MM.1S (cell line): ENCODE measurements at regions not wholly inside any gene's neighbourhood (a gene's known extent, or its start where the extent isn't known, plus 50 kb on each side); places are given as distances from the start of the nearest gene placed in this dataset.

ENCODE experiments used
- DNase-seq: peaks from one replicate; pipeline ENCODE4 v3.0.0-alpha.2; 2015
- H2AFZ ChIP-seq: fragments of 300-600 bp; sonication (generic); 2 replicates; pipeline ENCODE4 v1.6.0; 2016; ENCODE audit warnings: antibody characterized with exemption, low read length
- H3F3A ChIP-seq: fragments of 300-600 bp; sonication (generic); 2 replicates; pipeline ENCODE4 v1.6.1; 2016; ENCODE audit warnings: mild to moderate bottlenecking, antibody characterized with exemption, low read length, moderate library complexity, mixed read lengths; ENCODE audit not compliant: insufficient read depth
- H3K27ac ChIP-seq: fragments of 300-600 bp; sonication (generic); 2 replicates; pipeline ENCODE4 v1.5.1; 2016; ENCODE audit warnings: mild to moderate bottlenecking, low read length
- H3K27me3 ChIP-seq: fragments of 300-600 bp; sonication (generic); replicated peaks from 2 replicates; pipeline ENCODE4 v1.6.0; 2016; ENCODE audit warnings: low read length; ENCODE audit not compliant: insufficient read depth
- H3K36me3 ChIP-seq: fragments of 300-600 bp; sonication (generic); replicated peaks from 2 replicates; pipeline ENCODE4 v1.6.1; 2016; ENCODE audit warnings: mild to moderate bottlenecking, low read length, mixed read lengths; ENCODE audit not compliant: insufficient read depth
- H3K4me1 ChIP-seq: fragments of 300-600 bp; sonication (generic); 2 replicates; pipeline ENCODE4 v1.6.1; 2016; ENCODE audit warnings: low read length, mixed read lengths
- H3K4me2 ChIP-seq: fragments of 300-600 bp; sonication (generic); 2 replicates; pipeline ENCODE4 v1.6.0; 2016; ENCODE audit warnings: low read depth, low read length
- H3K4me3 ChIP-seq: fragments of 300-600 bp; sonication (generic); 2 replicates; pipeline ENCODE4 v1.5.1; 2016; ENCODE audit warnings: low read length, mixed read lengths
- H3K79me2 ChIP-seq: fragments of 300-600 bp; sonication (generic); 2 replicates; pipeline ENCODE4 v1.6.1; 2016; ENCODE audit warnings: mixed run types, low read length, mixed read lengths
- H3K9ac ChIP-seq: fragments of 300-600 bp; sonication (generic); 2 replicates; pipeline ENCODE4 v1.6.1; 2016; ENCODE audit warnings: low read length, mixed read lengths
- H3K9me2 ChIP-seq: fragments of 300-600 bp; sonication (generic); replicated peaks from 2 replicates; pipeline ENCODE4 v1.6.1; 2016; ENCODE audit warnings: mild to moderate bottlenecking, low read length, mixed read lengths; ENCODE audit not compliant: insufficient read depth
- H3K9me3 ChIP-seq: fragments of 300-600 bp; sonication (generic); replicated peaks from 2 replicates; pipeline ENCODE4 v1.6.1; 2016; ENCODE audit warnings: mild to moderate bottlenecking, low read length, mixed read lengths; ENCODE audit not compliant: insufficient read depth
- H4K20me1 ChIP-seq: fragments of 300-600 bp; sonication (generic); 2 replicates; pipeline ENCODE4 v1.6.1; 2016; ENCODE audit warnings: mild to moderate bottlenecking, low read length, moderate library complexity, mixed read lengths; ENCODE audit not compliant: insufficient read depth
- EZH2 ChIP-seq: fragments of 300-600 bp; sonication (generic); optimal IDR thresholded peaks from 2 replicates; pipeline ENCODE3; 2017; ENCODE audit warnings: low read depth, mild to moderate bottlenecking, antibody characterized with exemption, low read length, mixed read lengths
- EZH2phosphoT487 ChIP-seq: fragments of 300-600 bp; sonication (generic); IDR thresholded peaks from 2 replicates; pipeline ENCODE4 v1.6.1; 2018; ENCODE audit warnings: antibody characterized with exemption, low read length
- TF ChIP-seq, protein P1 (sequence below): fragments of 300-600 bp; sonication (generic); IDR thresholded peaks from 2 replicates; pipeline ENCODE4 v1.5.1; 2016; ENCODE audit warnings: antibody characterized with exemption, low read length, mixed read lengths

DNA sequence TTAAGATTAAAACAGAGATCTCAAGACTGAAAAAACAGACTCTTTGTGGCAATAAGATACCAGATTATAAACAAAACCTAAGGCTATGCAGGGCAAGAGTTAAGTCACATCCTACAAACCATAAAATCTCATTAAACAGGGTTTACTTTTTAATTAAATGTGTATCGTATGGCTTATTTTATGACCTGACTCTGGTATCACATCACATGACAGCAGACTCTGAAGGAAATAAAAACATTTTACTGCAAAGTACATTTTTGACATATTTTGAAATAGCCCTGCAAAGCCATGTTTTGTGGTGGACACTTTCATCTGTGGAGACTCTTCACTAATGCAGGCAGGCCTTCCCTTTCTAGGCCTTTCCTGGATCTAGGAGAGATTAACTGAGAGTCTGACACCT is 327.6 kb upstream of the CLEC14A start:
- Histone ChIP-seq H3K4me3 (no peak overlapping the region), H3K9me2 (no peaks in the 10 kb centered on the region), H3K27me3 (no peaks in the 10 kb centered on the region), H4K20me1 (no peaks in the 10 kb centered on the region), H3F3A (no peaks in the 10 kb centered on the region), H3K4me1 (no peaks in the 10 kb centered on the region), H3K27ac (no peak overlapping the region), H3K9ac (no peak overlapping the region), H2AFZ (no peak overlapping the region), H3K79me2 (no peaks in the 10 kb centered on the region), H3K36me3 (no peaks in the 10 kb centered on the region), H3K9me3 (no peaks in the 10 kb centered on the region), H3K4me2 (no peak overlapping the region)
- DNase-seq, result no peak
- TF ChIP-seq, protein P1, sequence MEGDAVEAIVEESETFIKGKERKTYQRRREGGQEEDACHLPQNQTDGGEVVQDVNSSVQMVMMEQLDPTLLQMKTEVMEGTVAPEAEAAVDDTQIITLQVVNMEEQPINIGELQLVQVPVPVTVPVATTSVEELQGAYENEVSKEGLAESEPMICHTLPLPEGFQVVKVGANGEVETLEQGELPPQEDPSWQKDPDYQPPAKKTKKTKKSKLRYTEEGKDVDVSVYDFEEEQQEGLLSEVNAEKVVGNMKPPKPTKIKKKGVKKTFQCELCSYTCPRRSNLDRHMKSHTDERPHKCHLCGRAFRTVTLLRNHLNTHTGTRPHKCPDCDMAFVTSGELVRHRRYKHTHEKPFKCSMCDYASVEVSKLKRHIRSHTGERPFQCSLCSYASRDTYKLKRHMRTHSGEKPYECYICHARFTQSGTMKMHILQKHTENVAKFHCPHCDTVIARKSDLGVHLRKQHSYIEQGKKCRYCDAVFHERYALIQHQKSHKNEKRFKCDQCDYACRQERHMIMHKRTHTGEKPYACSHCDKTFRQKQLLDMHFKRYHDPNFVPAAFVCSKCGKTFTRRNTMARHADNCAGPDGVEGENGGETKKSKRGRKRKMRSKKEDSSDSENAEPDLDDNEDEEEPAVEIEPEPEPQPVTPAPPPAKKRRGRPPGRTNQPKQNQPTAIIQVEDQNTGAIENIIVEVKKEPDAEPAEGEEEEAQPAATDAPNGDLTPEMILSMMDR, result no peak
- no peak for TF ChIP-seq EZH2phosphoT487
- no peak for TF ChIP-seq EZH2

DNA sequence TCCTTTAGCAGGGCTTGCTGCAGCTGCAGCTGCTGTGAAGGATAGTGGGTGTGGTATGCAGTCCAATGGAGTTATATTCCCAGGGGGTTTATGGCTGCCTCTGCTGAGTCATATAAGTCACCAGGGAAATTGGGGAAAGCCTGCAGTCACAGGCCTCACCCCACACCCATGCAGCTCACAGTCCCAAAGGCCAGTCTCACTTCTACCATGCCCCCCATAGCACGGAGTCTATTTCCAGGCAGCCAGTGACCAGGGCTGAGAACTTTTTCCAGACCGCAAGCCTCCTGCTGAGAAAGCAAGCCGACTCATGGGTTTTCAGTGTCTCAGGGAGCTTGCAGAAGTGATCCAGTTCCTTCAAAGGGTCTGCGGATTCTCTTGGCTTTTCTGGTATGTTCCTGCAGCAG is 322.4 kb upstream of the CLEC14A start:
- no peaks in the 10 kb centered on the region for H3K79me2 ChIP-seq
- H3K9me3 ChIP-seq, result no peaks in the 10 kb centered on the region
- H3K4me1 ChIP-seq, result no peaks in the 10 kb centered on the region
- no peaks in the 10 kb centered on the region for H4K20me1 ChIP-seq
- no peak overlapping the region for H3K9ac ChIP-seq
- H3K4me3 ChIP-seq, result no peak overlapping the region
- H3F3A ChIP-seq, result no peaks in the 10 kb centered on the region
- no peaks in the 10 kb centered on the region for H3K27me3 ChIP-seq
- DNase-seq, result no peak
- H2AFZ ChIP-seq, result no peak overlapping the region
- no peaks in the 10 kb centered on the region for H3K9me2 ChIP-seq
- no peak for TF ChIP-seq EZH2
- TF ChIP-seq EZH2phosphoT487, result no peak
- TF ChIP-seq, protein P1, result no peak
- H3K4me2 ChIP-seq, result no peak overlapping the region
- no peak overlapping the region for H3K27ac ChIP-seq
- H3K36me3 ChIP-seq, result no peaks in the 10 kb centered on the region

DNA sequence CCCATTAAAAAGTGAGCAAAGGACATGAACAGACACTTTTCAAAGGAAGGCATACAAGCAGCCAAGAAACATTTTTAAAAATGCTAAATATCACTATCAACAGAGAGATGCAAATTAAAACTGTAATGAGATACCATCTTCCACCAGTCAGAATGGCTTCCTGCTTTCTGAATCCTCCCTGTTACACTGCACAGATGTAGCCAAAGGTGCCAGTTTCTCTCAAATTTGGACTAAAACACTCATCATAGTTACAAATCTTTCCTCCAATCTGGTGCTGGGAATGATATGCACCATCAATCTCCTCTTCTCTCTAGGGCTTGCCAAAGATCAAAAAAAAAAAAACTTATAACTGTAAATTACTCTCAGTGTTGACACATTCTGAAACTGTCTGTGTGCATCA is 311.8 kb upstream of the CLEC14A start:
- Histone ChIP-seq H3K36me3 (no peaks in the 10 kb centered on the region), H4K20me1 (no peaks in the 10 kb centered on the region), H3K4me1 (no peaks in the 10 kb centered on the region), H3F3A (no peaks in the 10 kb centered on the region), H3K79me2 (no peaks in the 10 kb centered on the region), H3K4me3 (no peak overlapping the region), H3K27me3 (no peaks in the 10 kb centered on the region), H3K9me2 (no peaks in the 10 kb centered on the region), H3K4me2 (no peak overlapping the region), H3K27ac (no peak overlapping the region), H2AFZ (no peak overlapping the region), H3K9me3 (no peaks in the 10 kb centered on the region), H3K9ac (no peak overlapping the region)
- TF ChIP-seq, protein P1, result no peak
- TF ChIP-seq EZH2phosphoT487 (no peak), EZH2 (no peak)
- DNase-seq, result no peak
